H1 (cell line): ENCODE measurements at regions not wholly inside any gene's neighbourhood (a gene's known extent, or its start where the extent isn't known, plus 50 kb on each side); places are given as distances from the start of the nearest gene placed in this dataset.

Source experiments
- CTCF ChIA-PET: fragments of 300-600 bp; sonication (Branson Sonifier 250); formaldehyde crosslinking; loops from one replicate; lab custom pipeline; 2021; ENCODE audit not compliant: partially characterized antibody; lab: Charles Lee
- POLR2A ChIA-PET: fragments of 300-600 bp; sonication (Branson Sonifier 250); formaldehyde crosslinking; loops from one replicate; lab custom pipeline; 2021; ENCODE audit warnings: inconsistent platforms; ENCODE audit not compliant: partially characterized antibody; lab: Charles Lee
- DNase-seq, 2 experiments: peaks; one replicate each; pipeline versions ENCODE4 v3.0.0 to v3.0.0-alpha.2; 2010 to 2022; ENCODE audit warnings: low spot score in 2 of 2, low read depth in 1 of 2, mixed read lengths in 1 of 2
- FAIRE-seq: peaks from 2 replicates; lab custom pipeline; 2011; peaks lifted over from hg19 to GRCh38; lab: Jason Lieb, UNC
- H2AFZ ChIP-seq: 2 replicates; pipeline ENCODE4 v1.8.1; 2012; ENCODE audit warnings: low read length, inconsistent platforms
- H2AK5ac ChIP-seq: 2 replicates; pipeline ENCODE4 v1.6.1; 2013; ENCODE audit warnings: low read depth, low read length
- H2BK120ac ChIP-seq: replicated peaks from 2 replicates; pipeline ENCODE3; 2013; ENCODE audit warnings: low read depth, low read length, inconsistent platforms
- H2BK12ac ChIP-seq: 2 replicates; pipeline ENCODE4 v1.6.1; 2013; ENCODE audit warnings: low read depth, low read length
- H2BK15ac ChIP-seq: 2 replicates; pipeline ENCODE4 v1.6.1; 2013; ENCODE audit warnings: low read length
- H2BK20ac ChIP-seq: 2 replicates; pipeline ENCODE4 v1.6.1; 2013; ENCODE audit warnings: low read length
- H2BK5ac ChIP-seq: 2 replicates; pipeline ENCODE4 v1.6.1; 2013; ENCODE audit warnings: low read depth, low read length
- H3K14ac ChIP-seq: 2 replicates; pipeline ENCODE4 v1.6.1; 2013; ENCODE audit warnings: inconsistent platforms; ENCODE audit not compliant: insufficient read length
- H3K18ac ChIP-seq: 2 replicates; pipeline ENCODE4 v1.6.1; 2013; ENCODE audit warnings: low read length; ENCODE audit errors: extremely low read depth
- H3K23ac ChIP-seq: 2 replicates; pipeline ENCODE4 v1.6.1; 2013; ENCODE audit warnings: inconsistent platforms; ENCODE audit not compliant: insufficient read length
- H3K23me2 ChIP-seq: 2 replicates; pipeline ENCODE4 v1.6.1; 2013; ENCODE audit warnings: low read depth, low read length
- H3K27ac ChIP-seq: 2 replicates; pipeline ENCODE4 v1.6.1; 2011; ENCODE audit warnings: low read depth, low read length, inconsistent platforms
- H3K27me3 ChIP-seq, 4 experiments: replicated peaks in 1 of 4; 1 replicate in 1 of 4; 2 replicates in 3 of 4; pipeline versions ENCODE4 v1.6.1 to v1.8.1; 2011 to 2013; ENCODE audit warnings: low read length in 3 of 4, mild to moderate bottlenecking in 3 of 4, inconsistent platforms in 2 of 4, mixed read lengths in 2 of 4, moderate library complexity in 1 of 4; ENCODE audit not compliant: control insufficient read depth in 3 of 4, insufficient read depth in 3 of 4; ENCODE audit errors: extremely low read depth in 1 of 4
- H3K36me3 ChIP-seq, 4 experiments: 2 replicates each; pipeline versions ENCODE4 v1.6.1 to v1.8.1; 2011 to 2013; ENCODE audit warnings: mild to moderate bottlenecking in 4 of 4, low read length in 3 of 4, moderate library complexity in 2 of 4, control low read depth in 1 of 4, inconsistent platforms in 1 of 4; ENCODE audit not compliant: insufficient read depth in 4 of 4, control insufficient read depth in 2 of 4
- H3K4ac ChIP-seq: replicated peaks from 2 replicates; pipeline ENCODE3; 2013; ENCODE audit warnings: low read length, low read depth, mixed read lengths, inconsistent platforms; ENCODE audit not compliant: insufficient read length
- H3K4me1 ChIP-seq, 4 experiments: replicated peaks in 1 of 4; 1 replicate in 1 of 4; 2 replicates in 3 of 4; pipeline versions ENCODE4 v1.6.1 to v1.8.1; 2011 to 2013; ENCODE audit warnings: low read length in 3 of 4, inconsistent platforms in 2 of 4, mixed read lengths in 1 of 4; ENCODE audit not compliant: insufficient read depth in 4 of 4, control insufficient read depth in 3 of 4
- H3K4me2 ChIP-seq, 2 experiments: 2 replicates each; pipeline versions ENCODE4 v1.6.1 to v1.8.1; 2011 to 2013; ENCODE audit warnings: low read depth in 2 of 2, low read length in 2 of 2, control low read depth in 1 of 2, inconsistent platforms in 1 of 2, mild to moderate bottlenecking in 1 of 2; ENCODE audit not compliant: insufficient read depth in 1 of 2
- H3K4me3 ChIP-seq, 4 experiments: fragments of 200-600, 300-600 bp in 1 of 4; sonication (generic), shearing (Covaris generic), sonication (Bioruptor Twin) in 1 of 4; 2 replicates each; pipeline versions ENCODE4 v1.5.1 to v1.8.1; 2011 to 2016; ENCODE audit warnings: low read length in 4 of 4, low read depth in 3 of 4, control low read depth in 2 of 4, inconsistent platforms in 2 of 4, mild to moderate bottlenecking in 2 of 4, mixed read lengths in 1 of 4, moderate library complexity in 1 of 4; ENCODE audit not compliant: insufficient read depth in 2 of 4; ENCODE audit errors: extremely low read depth in 1 of 4
- H3K56ac ChIP-seq: replicated peaks from 2 replicates; pipeline ENCODE3; 2013; ENCODE audit warnings: low read depth, mild to moderate bottlenecking, mixed read lengths, low read length, inconsistent platforms; ENCODE audit not compliant: insufficient read length
- H3K79me1 ChIP-seq: 2 replicates; pipeline ENCODE4 v1.6.1; 2013; ENCODE audit warnings: low read depth, low read length, control low read depth
- H3K79me2 ChIP-seq, 2 experiments: 2 replicates each; pipeline versions ENCODE4 v1.6.1 to v1.8.1; 2012 to 2013; ENCODE audit warnings: low read length in 2 of 2, mild to moderate bottlenecking in 2 of 2, inconsistent platforms in 1 of 2; ENCODE audit not compliant: insufficient read depth in 2 of 2, control insufficient read depth in 1 of 2
- H3K9ac ChIP-seq, 4 experiments: replicated peaks in 1 of 4; 1 replicate in 1 of 4; 2 replicates in 3 of 4; pipeline versions ENCODE4 v1.6.1 to v1.8.1; 2011 to 2013; ENCODE audit warnings: low read depth in 3 of 4, low read length in 3 of 4, control low read depth in 2 of 4, mild to moderate bottlenecking in 2 of 4, moderate library complexity in 2 of 4, inconsistent platforms in 1 of 4; ENCODE audit errors: extremely low read depth in 1 of 4
- H3K9me3 ChIP-seq, 2 experiments: 2 replicates each; pipeline versions ENCODE4 v1.6.1 to v1.8.1; 2012 to 2013; ENCODE audit warnings: mild to moderate bottlenecking in 2 of 2, moderate library complexity in 2 of 2, control low read depth in 1 of 2, inconsistent platforms in 1 of 2, low read depth in 1 of 2, low read length in 1 of 2, mixed read lengths in 1 of 2; ENCODE audit not compliant: insufficient read depth in 2 of 2
- H4K20me1 ChIP-seq, 2 experiments: replicated peaks in 1 of 2; 2 replicates each; pipeline versions ENCODE3 to v1.8.1; 2011 to 2013; ENCODE audit warnings: inconsistent platforms in 2 of 2, low read length in 2 of 2, mild to moderate bottlenecking in 1 of 2; ENCODE audit not compliant: insufficient read depth in 2 of 2, control insufficient read depth in 1 of 2
- H4K5ac ChIP-seq: 2 replicates; pipeline ENCODE4 v1.6.1; 2013; ENCODE audit warnings: low read length, low read depth, mixed read lengths, inconsistent platforms; ENCODE audit not compliant: insufficient read length
- H4K8ac ChIP-seq: 2 replicates; pipeline ENCODE4 v1.8.0; 2013; ENCODE audit warnings: mild to moderate bottlenecking, moderate library complexity, low read length, inconsistent platforms; ENCODE audit not compliant: insufficient read depth; ENCODE audit errors: extremely low read depth
- H4K91ac ChIP-seq: replicated peaks from 2 replicates; pipeline ENCODE3; 2013; ENCODE audit warnings: low read length, mixed read lengths, inconsistent platforms; ENCODE audit not compliant: insufficient read length
- CBX5 ChIP-seq: fragments of 300-800, 300-1000 bp; sonication (generic); IDR thresholded peaks from 2 replicates; pipeline ENCODE4 v1.7.1; 2016; ENCODE audit warnings: antibody characterized with exemption, low read length, low read depth
- CREB1 ChIP-seq: IDR thresholded peaks from 2 replicates; pipeline ENCODE4 v1.6.1; 2012; ENCODE audit warnings: inconsistent platforms
- EP300 ChIP-seq, 2 experiments: IDR thresholded peaks; 1 replicate in 1 of 2; 2 replicates in 1 of 2; pipeline ENCODE4 v1.6.1; 2011 to 2012; ENCODE audit warnings: low read depth in 2 of 2, low read length in 2 of 2, mild to moderate bottlenecking in 2 of 2, borderline replicate concordance in 1 of 2, inconsistent platforms in 1 of 2, moderate library complexity in 1 of 2
- MAFK ChIP-seq: IDR thresholded peaks from 2 replicates; pipeline ENCODE4 v1.6.1; 2012; ENCODE audit warnings: low read depth, mild to moderate bottlenecking, improper control_type of control experiment, low read length
- RNF2 ChIP-seq: fragments of 200-900, 300-1000 bp; sonication (generic); IDR thresholded peaks from 2 replicates; pipeline ENCODE4 v1.7.1; 2016; ENCODE audit warnings: borderline replicate concordance, low read depth, mild to moderate bottlenecking, antibody characterized with exemption, low read length; ENCODE audit not compliant: poor library complexity, severe bottlenecking; ENCODE audit errors: missing control alignments
- SIX5 ChIP-seq: IDR thresholded peaks from 2 replicates; pipeline ENCODE4 v1.6.1; 2011; ENCODE audit warnings: mild to moderate bottlenecking, low read depth, low read length
- SP2 ChIP-seq: IDR thresholded peaks from 2 replicates; pipeline ENCODE4 v1.6.1; 2012; ENCODE audit warnings: mild to moderate bottlenecking, low read length, inconsistent platforms
- TF ChIP-seq, protein P1 (sequence below): IDR thresholded peaks from 2 replicates; pipeline ENCODE4 v1.6.1; 2011; ENCODE audit warnings: low read length, improper control_type of control experiment
- TF ChIP-seq, protein P2 (sequence below): IDR thresholded peaks from 2 replicates; pipeline ENCODE4 v1.6.1; 2012; ENCODE audit warnings: inconsistent platforms
- TF ChIP-seq, protein P3 (sequence below): IDR thresholded peaks from 2 replicates; pipeline ENCODE4 v1.6.1; 2012; ENCODE audit warnings: inconsistent platforms

DNA sequence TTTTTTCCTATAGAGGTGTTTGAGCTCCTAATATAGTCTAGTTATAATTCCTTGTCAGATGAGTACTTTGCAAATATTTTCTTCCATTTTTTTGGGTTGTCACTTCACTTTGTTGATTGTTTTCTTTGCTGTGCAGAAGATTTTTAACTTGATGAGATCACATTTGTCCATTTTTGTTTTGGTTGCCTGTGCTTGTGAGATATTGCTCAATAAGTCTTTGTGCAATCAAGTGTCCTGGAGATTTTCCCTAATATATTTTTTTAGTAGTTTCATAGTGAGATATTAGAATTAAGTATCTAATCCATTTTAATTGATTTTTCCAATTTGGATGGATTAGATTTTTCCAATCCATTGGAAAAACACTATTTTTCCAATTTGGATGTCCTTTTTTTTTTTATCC is 1395.5 kb downstream of the PLA2G4A start:
- Histone ChIP-seq H3K27ac (no peak overlapping the region), H3K4me2 (no peak overlapping the region), H2BK15ac (no peak overlapping the region), H3K79me2 (no peaks in the 10 kb centered on the region), H2AFZ (no peak overlapping the region), H3K23ac (no peak overlapping the region), H3K36me3 (no peaks in the 10 kb centered on the region), H2BK120ac (no peak overlapping the region), H3K9me3 (no peaks in the 10 kb centered on the region), H4K5ac (no peak overlapping the region), H3K23me2 (no peaks in the 10 kb centered on the region), H3K27me3 (no peaks in the 10 kb centered on the region), H4K20me1 (no peaks in the 10 kb centered on the region), H2AK5ac (no peak overlapping the region), H3K14ac (no peak overlapping the region), H3K4me1 (peaks cover 0 to 2% (median 0%) of the 10 kb centered on the region in 4 experiments; a peak in 1 of 7 replicates), H3K4ac (no peak overlapping the region), H2BK12ac (no peak overlapping the region), H3K4me3 (no peak overlapping the region), H4K91ac (no peak overlapping the region), H2BK5ac (no peak overlapping the region), H3K18ac (no peak overlapping the region), H2BK20ac (no peak overlapping the region), H4K8ac (no peak overlapping the region), H3K79me1 (no peaks in the 10 kb centered on the region), H3K56ac (no peak overlapping the region), H3K9ac (no peak overlapping the region)
- CTCF ChIA-PET, result interaction anchor here (0.6 kb wide), 1 partner anchor 10 kb away, joined by 7 read pairs; no protein-coding TSS in a partner anchor
- DNase-seq (no peak), FAIRE-seq (no peak)
- no peak for TF ChIP-seq SIX5
- no peak for TF ChIP-seq CREB1
- no peak for TF ChIP-seq EP300 (IDR thresholded peaks at IDR 0.05; ENCODE audit: borderline replicate concordance in 1 of 2, low read depth in 2 of 2, low read length in 2 of 2)
- TF ChIP-seq, protein P1, sequence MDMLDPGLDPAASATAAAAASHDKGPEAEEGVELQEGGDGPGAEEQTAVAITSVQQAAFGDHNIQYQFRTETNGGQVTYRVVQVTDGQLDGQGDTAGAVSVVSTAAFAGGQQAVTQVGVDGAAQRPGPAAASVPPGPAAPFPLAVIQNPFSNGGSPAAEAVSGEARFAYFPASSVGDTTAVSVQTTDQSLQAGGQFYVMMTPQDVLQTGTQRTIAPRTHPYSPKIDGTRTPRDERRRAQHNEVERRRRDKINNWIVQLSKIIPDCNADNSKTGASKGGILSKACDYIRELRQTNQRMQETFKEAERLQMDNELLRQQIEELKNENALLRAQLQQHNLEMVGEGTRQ, result no peak
- TF ChIP-seq, protein P2, sequence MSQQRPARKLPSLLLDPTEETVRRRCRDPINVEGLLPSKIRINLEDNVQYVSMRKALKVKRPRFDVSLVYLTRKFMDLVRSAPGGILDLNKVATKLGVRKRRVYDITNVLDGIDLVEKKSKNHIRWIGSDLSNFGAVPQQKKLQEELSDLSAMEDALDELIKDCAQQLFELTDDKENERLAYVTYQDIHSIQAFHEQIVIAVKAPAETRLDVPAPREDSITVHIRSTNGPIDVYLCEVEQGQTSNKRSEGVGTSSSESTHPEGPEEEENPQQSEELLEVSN, result no peak
- TF ChIP-seq SP2, result no peak
- no peak for TF ChIP-seq MAFK
- no peak for TF ChIP-seq RNF2
- TF ChIP-seq, protein P3, sequence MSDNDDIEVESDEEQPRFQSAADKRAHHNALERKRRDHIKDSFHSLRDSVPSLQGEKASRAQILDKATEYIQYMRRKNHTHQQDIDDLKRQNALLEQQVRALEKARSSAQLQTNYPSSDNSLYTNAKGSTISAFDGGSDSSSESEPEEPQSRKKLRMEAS, result no peak
- TF ChIP-seq CBX5, result no peak
- POLR2A ChIA-PET, result no interaction called here
